ENCODE measurements at regions not wholly inside any gene's neighbourhood (a gene's known extent, or its start where the extent isn't known, plus 50 kb on each side); places are given as distances from the start of the nearest gene placed in this dataset.
"Not testable (repeated sequence)": the region's sequence is repeated elsewhere in the genome, so short reads cannot be mapped to it uniquely, and the experiment has no call there.

DNA sequence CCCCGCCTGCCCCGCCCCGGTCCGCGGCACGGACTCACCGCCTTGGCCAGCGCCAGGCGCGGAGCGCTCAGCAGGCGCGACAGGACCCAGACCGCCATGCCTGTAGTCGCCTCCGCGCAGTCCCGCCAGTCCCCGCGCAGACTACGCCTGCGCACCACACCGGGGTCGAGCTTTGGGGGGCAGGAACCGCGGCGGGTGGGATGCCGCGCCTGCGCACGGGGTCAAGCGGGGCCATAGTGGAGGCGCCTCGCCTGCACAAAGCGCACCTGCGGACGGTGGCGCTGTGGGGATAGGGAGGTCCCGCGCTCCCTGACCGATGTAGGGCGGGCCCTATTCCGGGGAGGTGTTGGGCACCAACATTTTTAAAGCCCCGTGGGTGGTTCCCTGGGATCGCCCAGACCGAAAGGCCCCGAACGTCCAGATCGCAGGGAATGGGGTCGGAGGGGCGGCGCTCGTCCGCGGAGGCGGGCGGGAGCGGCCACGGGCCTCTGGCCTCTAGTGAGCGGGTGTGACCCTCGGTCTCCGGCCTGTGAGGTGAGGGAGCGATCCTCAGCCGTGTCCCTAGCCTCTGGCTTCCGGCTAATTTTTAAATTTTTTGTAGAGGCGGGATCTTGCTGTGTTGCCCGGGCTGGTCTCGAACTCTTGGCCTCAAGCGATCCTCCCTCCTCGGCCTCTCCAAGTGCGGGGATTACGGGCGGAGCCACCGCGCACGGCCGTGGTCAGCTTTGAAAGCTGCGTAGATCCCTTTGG lies 70.8 kb upstream of the LPCAT1 start:
- Histone ChIP-seq H3K9me2 (ENCODE audit: insufficient read depth) (no peaks in the 10 kb centered on the region), H3F3A (ENCODE audit: insufficient read depth, low read depth) (peaks cover 4% of the 10 kb centered on the region; the same call in 1 of the 2 replicates), H2AFZ (no peak overlapping the region), H3K27me3 (ENCODE audit: insufficient read depth, low read depth) (no peaks in the 10 kb centered on the region), H3K4me2 (no peak overlapping the region), H3K9me3 (ENCODE audit: insufficient read depth, low read depth) (no peaks in the 10 kb centered on the region), H4K20me1 (ENCODE audit: insufficient read depth) (no peaks in the 10 kb centered on the region), H3K36me3 (ENCODE audit: low read depth) (no peaks in the 10 kb centered on the region), H3K4me3 (no peak overlapping the region), H3K79me2 (ENCODE audit: low read depth) (no peaks in the 10 kb centered on the region), H3K27ac (no peak overlapping the region), H3K4me1 (replicated peaks; ENCODE audit: insufficient read depth) (peaks cover 5% of the 10 kb centered on the region; the same call in 1 of the 2 replicates)
- intact Hi-C loops (cut with micrococcal nuclease; ENCODE audit: unreplicated experiment): loop anchor here (1.0 to 2.0 kb wide), 3 partner anchors 26 to 78 kb away; no protein-coding TSS in a partner anchor
- DNase-seq: peak in 1 of 2 experiments; percentile 85
- POLR2A ChIA-PET (ENCODE audit: unreplicated experiment): no interaction called here
- CTCF ChIA-PET: no interaction called here
- TF ChIP-seq, protein P1, sequence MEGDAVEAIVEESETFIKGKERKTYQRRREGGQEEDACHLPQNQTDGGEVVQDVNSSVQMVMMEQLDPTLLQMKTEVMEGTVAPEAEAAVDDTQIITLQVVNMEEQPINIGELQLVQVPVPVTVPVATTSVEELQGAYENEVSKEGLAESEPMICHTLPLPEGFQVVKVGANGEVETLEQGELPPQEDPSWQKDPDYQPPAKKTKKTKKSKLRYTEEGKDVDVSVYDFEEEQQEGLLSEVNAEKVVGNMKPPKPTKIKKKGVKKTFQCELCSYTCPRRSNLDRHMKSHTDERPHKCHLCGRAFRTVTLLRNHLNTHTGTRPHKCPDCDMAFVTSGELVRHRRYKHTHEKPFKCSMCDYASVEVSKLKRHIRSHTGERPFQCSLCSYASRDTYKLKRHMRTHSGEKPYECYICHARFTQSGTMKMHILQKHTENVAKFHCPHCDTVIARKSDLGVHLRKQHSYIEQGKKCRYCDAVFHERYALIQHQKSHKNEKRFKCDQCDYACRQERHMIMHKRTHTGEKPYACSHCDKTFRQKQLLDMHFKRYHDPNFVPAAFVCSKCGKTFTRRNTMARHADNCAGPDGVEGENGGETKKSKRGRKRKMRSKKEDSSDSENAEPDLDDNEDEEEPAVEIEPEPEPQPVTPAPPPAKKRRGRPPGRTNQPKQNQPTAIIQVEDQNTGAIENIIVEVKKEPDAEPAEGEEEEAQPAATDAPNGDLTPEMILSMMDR (conservative IDR thresholded peaks at IDR 0.05): no peak
- no peak for TF ChIP-seq EZH2 (IDR thresholded peaks at IDR 0.05; ENCODE audit: low read depth)
- no TSS peak for BruUV-seq (replicated peaks)

DNA sequence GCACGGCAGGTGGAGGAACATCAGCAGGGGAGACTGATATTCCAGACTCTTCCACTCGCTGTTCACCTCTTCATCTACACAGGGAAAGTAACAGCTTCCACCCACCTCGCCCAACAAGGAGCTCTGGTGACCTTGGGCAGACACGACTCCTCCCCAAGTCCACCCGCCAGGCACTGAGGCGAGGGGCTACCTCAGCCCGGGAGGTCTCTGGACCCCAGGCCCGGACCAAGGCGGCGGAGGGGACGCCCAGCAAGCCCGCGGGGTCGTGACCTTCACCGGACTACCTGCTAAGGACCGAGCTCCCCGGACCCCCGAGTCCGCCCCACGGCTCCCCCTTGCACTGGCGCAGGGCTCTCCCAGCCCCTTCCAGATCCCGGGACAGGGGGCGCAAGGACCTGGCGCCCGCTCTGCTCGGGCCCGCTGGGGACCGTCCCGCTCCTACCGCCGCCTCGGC lies 70.2 kb upstream of the LPCAT1 start:
- Histone ChIP-seq H3K9me2 (ENCODE audit: insufficient read depth) (no peaks in the 10 kb centered on the region), H2AFZ (no peak overlapping the region), H3K36me3 (ENCODE audit: low read depth) (no peaks in the 10 kb centered on the region), H3K4me3 (no peak overlapping the region), H3K4me1 (replicated peaks; ENCODE audit: insufficient read depth) (no peaks in the 10 kb centered on the region), H3F3A (ENCODE audit: insufficient read depth, low read depth) (no peaks in the 10 kb centered on the region), H3K9me3 (ENCODE audit: insufficient read depth, low read depth) (no peaks in the 10 kb centered on the region), H3K79me2 (ENCODE audit: low read depth) (no peaks in the 10 kb centered on the region), H4K20me1 (ENCODE audit: insufficient read depth) (no peaks in the 10 kb centered on the region), H3K27me3 (ENCODE audit: insufficient read depth, low read depth) (no peaks in the 10 kb centered on the region), H3K27ac (no peak overlapping the region), H3K4me2 (no peak overlapping the region)
- intact Hi-C loops (cut with micrococcal nuclease; ENCODE audit: unreplicated experiment): loop anchor here (1.0 to 2.0 kb wide), 2 partner anchors 26 to 39 kb away; no protein-coding TSS in a partner anchor
- POLR2A ChIA-PET (ENCODE audit: unreplicated experiment): no interaction called here
- TF ChIP-seq EZH2 (IDR thresholded peaks at IDR 0.05; ENCODE audit: low read depth): no peak
- TF ChIP-seq, protein P1 (conservative IDR thresholded peaks at IDR 0.05): no peak
- CTCF ChIA-PET: interaction anchor here (0.6 kb wide), 1 partner anchor 462 kb away, joined by 4 read pairs; no protein-coding TSS in a partner anchor
- no TSS peak for BruUV-seq (replicated peaks)
- no peak for DNase-seq

DNA sequence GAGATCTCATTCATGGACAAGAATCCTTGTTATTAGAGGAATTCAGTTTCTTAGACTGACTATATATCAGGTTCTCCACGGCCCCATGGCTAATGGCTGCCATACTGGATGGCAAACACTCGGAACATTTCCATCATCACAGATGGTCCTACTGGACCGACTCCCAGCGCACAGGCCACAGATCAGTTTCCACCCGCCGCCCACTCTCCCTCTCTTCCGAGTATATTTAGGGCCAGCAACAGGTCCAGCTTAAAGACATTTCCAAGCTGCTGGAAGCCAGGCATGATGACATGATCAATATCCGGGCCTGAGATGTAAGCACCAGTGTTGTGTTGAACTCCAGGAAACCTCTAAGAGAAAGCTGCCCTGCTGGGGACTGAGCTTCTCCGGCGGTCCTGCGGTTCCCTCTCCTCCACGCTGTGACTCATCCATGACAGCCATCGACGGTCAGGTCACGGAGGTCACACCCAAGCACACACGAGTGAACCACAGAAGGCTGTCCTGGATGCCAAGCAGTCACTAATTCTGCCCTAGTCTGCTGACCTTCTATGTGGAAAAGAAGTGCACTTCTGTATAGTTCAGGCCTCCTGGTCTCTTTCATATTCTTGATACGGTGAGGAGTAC lies 64.4 kb upstream of the LPCAT1 start:
- POLR2A ChIA-PET (ENCODE audit: unreplicated experiment); H3K9me2 ChIP-seq (ENCODE audit: insufficient read depth); H2AFZ ChIP-seq; H4K20me1 ChIP-seq (ENCODE audit: insufficient read depth); intact Hi-C loops (cut with micrococcal nuclease; ENCODE audit: unreplicated experiment); CTCF ChIA-PET; H3K4me2 ChIP-seq; H3K9me3 ChIP-seq (ENCODE audit: insufficient read depth, low read depth); DNase-seq; BruUV-seq (replicated peaks); H3F3A ChIP-seq (ENCODE audit: insufficient read depth, low read depth); H3K36me3 ChIP-seq (ENCODE audit: low read depth); H3K4me1 ChIP-seq (replicated peaks; ENCODE audit: insufficient read depth); H3K27ac ChIP-seq; H3K79me2 ChIP-seq (ENCODE audit: low read depth); H3K4me3 ChIP-seq: not testable (repeated sequence)
- peaks cover 20% of the 10 kb centered on the region for H3K27me3 ChIP-seq (ENCODE audit: insufficient read depth, low read depth)

DNA sequence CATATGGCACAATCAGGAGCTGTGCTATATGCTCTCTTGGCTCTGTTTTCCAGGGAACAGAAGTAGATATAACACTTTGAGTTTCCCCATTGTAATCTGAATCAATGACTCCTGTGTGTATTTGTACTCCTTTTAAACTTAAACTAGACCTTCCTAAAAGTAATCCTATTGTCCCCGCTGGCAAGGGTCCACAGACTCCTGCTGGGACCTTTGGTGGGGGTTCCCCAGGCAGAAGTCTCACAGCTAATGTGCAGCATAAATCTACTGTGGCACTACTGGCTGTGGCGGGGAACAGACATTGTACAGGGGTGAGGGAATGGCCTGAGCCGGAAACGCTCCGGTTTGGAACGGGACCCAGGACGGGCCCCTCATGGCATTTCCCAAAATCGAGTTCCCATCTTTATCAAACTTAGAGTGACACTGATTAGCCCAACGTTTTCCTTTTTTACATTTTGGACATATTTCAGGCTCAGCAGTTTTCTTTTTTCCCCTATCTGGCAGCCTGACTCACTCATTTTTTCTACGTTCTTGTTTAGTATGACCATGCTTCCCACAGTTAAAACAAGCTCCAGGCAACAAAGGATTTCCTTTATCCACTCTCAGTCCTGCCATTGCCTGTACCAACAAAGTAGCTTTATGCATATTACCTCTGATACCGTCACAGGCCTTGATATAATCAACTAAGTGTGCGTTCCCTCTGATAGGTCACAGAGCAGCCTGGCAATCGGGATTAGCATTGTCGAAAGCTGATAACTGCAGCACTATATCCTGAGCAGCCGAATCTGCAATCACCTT lies 59.5 kb upstream of the LPCAT1 start:
- H3K27ac ChIP-seq; H3F3A ChIP-seq (ENCODE audit: insufficient read depth, low read depth); H3K4me3 ChIP-seq; H3K9me3 ChIP-seq (ENCODE audit: insufficient read depth, low read depth); H4K20me1 ChIP-seq (ENCODE audit: insufficient read depth); CTCF ChIA-PET; BruUV-seq (replicated peaks); H2AFZ ChIP-seq; H3K79me2 ChIP-seq (ENCODE audit: low read depth); intact Hi-C loops (cut with micrococcal nuclease; ENCODE audit: unreplicated experiment); H3K36me3 ChIP-seq (ENCODE audit: low read depth); H3K9me2 ChIP-seq (ENCODE audit: insufficient read depth); H3K4me1 ChIP-seq (replicated peaks; ENCODE audit: insufficient read depth); H3K4me2 ChIP-seq: not testable (repeated sequence)
- POLR2A ChIA-PET (ENCODE audit: unreplicated experiment): interaction anchor here (0.5 to 0.6 kb wide), 2 partner anchors 11 to 28 kb away, joined by 3 to 6 read pairs; no protein-coding TSS in a partner anchor
- peak in 1 of 2 experiments; percentile 3 for DNase-seq
- H3K27me3 ChIP-seq (ENCODE audit: insufficient read depth, low read depth): peaks cover 44% of the 10 kb centered on the region

DNA sequence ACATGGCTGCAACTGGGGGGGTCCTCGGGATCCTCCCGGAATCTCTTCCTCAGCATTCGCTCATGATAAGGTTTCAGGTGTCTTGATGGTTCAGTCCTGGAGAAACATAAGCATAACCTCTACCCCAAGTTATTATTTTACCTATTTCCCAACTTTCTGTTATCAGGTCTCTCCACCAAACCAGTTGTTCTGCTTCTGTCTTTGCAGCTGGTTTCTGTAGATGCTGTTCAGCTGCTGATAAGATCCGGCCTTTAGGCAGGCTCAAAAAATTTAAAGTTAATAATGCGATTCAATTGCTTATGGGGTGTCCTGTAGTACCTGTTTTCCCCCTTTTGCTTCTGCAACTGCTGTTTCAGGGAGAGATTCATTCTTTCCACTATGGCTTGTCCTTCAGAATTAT lies 55.6 kb upstream of the LPCAT1 start:
- H3K27ac ChIP-seq; H3K36me3 ChIP-seq (ENCODE audit: low read depth); H3K9me2 ChIP-seq (ENCODE audit: insufficient read depth); H3K79me2 ChIP-seq (ENCODE audit: low read depth); BruUV-seq (replicated peaks); H3K4me3 ChIP-seq; H3K4me1 ChIP-seq (replicated peaks; ENCODE audit: insufficient read depth); H3K9me3 ChIP-seq (ENCODE audit: insufficient read depth, low read depth); H3K4me2 ChIP-seq; intact Hi-C loops (cut with micrococcal nuclease; ENCODE audit: unreplicated experiment); CTCF ChIA-PET; H4K20me1 ChIP-seq (ENCODE audit: insufficient read depth); H2AFZ ChIP-seq; H3F3A ChIP-seq (ENCODE audit: insufficient read depth, low read depth); POLR2A ChIA-PET (ENCODE audit: unreplicated experiment): not testable (repeated sequence)
- H3K27me3 ChIP-seq (ENCODE audit: insufficient read depth, low read depth): peaks cover 39% of the 10 kb centered on the region; the same call in 1 of the 2 replicates
- peak in 1 of 2 experiments; percentile 40 for DNase-seq

Measured in PC-9 (cell line).